ENCODE measurements at regions not wholly inside any gene's neighbourhood (a gene's known extent, or its start where the extent isn't known, plus 50 kb on each side); places are given as distances from the start of the nearest gene placed in this dataset.

DNA sequence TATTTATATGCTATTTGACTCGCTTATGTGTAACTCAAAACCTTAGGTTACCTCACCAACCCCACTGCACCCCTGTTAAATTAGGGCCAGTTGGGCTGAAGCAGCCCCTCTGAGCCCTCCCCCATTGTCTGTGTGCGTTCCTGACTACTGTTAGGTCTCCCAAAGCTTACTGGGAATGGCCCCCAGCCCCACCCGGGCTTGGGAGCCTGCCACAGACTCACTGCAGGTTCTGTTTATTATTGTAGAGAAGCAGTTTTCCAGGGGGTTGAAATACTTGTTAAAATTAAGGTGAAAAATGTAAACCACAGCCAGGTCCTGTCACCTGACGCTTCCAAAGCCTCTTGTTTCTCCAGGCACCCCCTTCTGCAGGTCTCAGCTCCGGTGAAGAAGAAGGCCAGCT lies 151.7 kb downstream of the FOXL1 start:
- no peak overlapping the region for H2AFZ ChIP-seq
- H3K79me2 ChIP-seq, result no peaks in the 10 kb centered on the region
- 65% methylated on average over 5 of the region's 5 CpGs for WGBS (ENCODE audit: low lambda C conversion rate, missing lambda C conversion rate)
- H3K27ac ChIP-seq, result no peak overlapping the region
- no peaks in the 10 kb centered on the region for H3K4me1 ChIP-seq (ENCODE audit: insufficient read depth)
- no peak overlapping the region for H3K4me3 ChIP-seq
- no peak for DNase-seq (ENCODE audit: low spot score)
- TF ChIP-seq EZH2phosphoT487 (IDR thresholded peaks at IDR 0.05; ENCODE audit: low read depth, severe bottlenecking, unreplicated experiment), result no peak
- no peaks in the 10 kb centered on the region for H3K9me3 ChIP-seq (ENCODE audit: low read depth)
- no peak overlapping the region for H3K4me2 ChIP-seq
- H4K20me1 ChIP-seq (ENCODE audit: insufficient read depth, poor library complexity, severe bottlenecking), result no peaks in the 10 kb centered on the region
- H3K27me3 ChIP-seq, result peaks cover 73% of the 10 kb centered on the region
- no peaks in the 10 kb centered on the region for H3K9me2 ChIP-seq (replicated peaks; ENCODE audit: insufficient read depth)
- no peaks in the 10 kb centered on the region for H3K36me3 ChIP-seq (replicated peaks; ENCODE audit: insufficient read depth, low read depth)

DNA sequence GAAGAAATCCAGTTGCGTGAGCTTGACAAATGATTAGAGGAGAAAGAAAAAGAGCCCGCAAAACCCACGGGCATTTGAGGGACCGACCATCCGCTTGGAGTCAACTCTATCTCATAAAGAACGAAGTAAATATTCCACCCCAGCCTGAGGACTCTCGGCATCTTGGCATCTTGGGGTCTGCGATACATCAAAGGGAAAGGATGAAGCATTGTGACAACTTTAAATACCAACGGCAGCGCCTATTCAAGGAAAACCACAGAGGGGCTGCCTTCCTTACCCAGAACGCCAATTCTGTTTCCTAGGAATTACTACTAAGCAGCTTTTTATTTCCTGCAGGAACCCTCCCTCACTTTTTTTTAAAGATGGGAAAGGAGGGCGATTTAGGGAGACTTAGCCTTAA lies 152.2 kb downstream of the FOXL1 start:
- no peak for DNase-seq (ENCODE audit: low spot score)
- Histone ChIP-seq H3K4me2 (no peak overlapping the region), H3K27ac (no peak overlapping the region), H3K27me3 (peaks cover 77% of the 10 kb centered on the region), H3K4me1 (ENCODE audit: insufficient read depth) (no peaks in the 10 kb centered on the region), H2AFZ (no peak overlapping the region), H3K79me2 (no peaks in the 10 kb centered on the region), H3K9me3 (ENCODE audit: low read depth) (no peaks in the 10 kb centered on the region), H3K36me3 (replicated peaks; ENCODE audit: insufficient read depth, low read depth) (no peaks in the 10 kb centered on the region), H4K20me1 (ENCODE audit: insufficient read depth, poor library complexity, severe bottlenecking) (no peaks in the 10 kb centered on the region), H3K9me2 (replicated peaks; ENCODE audit: insufficient read depth) (no peaks in the 10 kb centered on the region), H3K4me3 (no peak overlapping the region)
- TF ChIP-seq, protein P1, sequence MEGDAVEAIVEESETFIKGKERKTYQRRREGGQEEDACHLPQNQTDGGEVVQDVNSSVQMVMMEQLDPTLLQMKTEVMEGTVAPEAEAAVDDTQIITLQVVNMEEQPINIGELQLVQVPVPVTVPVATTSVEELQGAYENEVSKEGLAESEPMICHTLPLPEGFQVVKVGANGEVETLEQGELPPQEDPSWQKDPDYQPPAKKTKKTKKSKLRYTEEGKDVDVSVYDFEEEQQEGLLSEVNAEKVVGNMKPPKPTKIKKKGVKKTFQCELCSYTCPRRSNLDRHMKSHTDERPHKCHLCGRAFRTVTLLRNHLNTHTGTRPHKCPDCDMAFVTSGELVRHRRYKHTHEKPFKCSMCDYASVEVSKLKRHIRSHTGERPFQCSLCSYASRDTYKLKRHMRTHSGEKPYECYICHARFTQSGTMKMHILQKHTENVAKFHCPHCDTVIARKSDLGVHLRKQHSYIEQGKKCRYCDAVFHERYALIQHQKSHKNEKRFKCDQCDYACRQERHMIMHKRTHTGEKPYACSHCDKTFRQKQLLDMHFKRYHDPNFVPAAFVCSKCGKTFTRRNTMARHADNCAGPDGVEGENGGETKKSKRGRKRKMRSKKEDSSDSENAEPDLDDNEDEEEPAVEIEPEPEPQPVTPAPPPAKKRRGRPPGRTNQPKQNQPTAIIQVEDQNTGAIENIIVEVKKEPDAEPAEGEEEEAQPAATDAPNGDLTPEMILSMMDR (IDR thresholded peaks at IDR 0.05; ENCODE audit: poor library complexity), result no peak
- TF ChIP-seq EZH2 (IDR thresholded peaks at IDR 0.05; ENCODE audit: borderline replicate concordance) (no peak), EZH2phosphoT487 (IDR thresholded peaks at IDR 0.05; ENCODE audit: low read depth, severe bottlenecking, unreplicated experiment) (no peak)
- WGBS (ENCODE audit: low lambda C conversion rate, missing lambda C conversion rate), result 41% methylated on average over 12 of the region's 12 CpGs

DNA sequence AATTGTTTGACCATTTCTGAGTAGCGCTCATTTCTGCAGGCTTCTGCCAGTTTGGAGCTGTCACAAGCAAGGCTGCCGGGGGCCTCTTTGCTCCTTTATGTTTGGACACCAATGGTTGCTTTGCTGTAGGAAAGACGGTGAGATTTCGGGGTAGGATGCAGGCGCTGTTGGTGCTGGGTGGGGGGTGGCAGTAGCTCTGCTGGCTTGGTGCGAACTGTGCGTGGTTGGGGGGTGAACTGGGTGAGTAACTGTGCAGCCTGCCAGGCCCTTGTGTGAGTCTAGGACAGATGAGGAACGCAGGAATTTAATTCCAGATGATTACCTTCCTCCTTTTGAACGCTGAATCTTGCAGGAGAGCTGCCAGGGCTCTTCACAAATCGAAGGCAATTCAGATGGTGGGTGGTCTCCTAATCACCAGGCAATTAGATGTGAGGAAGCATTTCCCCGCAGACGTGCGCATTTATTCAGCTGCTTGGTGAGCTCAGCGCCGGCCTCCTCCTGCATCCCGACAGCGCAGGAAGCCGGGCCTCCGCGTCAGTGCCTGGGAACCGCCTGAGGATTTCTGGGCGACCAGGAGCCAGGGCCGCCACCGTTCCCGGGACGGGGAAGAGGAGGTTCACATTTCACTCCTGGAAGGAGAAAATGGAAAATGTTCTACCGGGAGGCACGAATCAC lies 154.4 kb downstream of the FOXL1 start:
- Histone ChIP-seq H3K4me1 (ENCODE audit: insufficient read depth) (no peaks in the 10 kb centered on the region), H3K4me3 (no peak overlapping the region), H3K27ac (no peak overlapping the region), H4K20me1 (ENCODE audit: insufficient read depth, poor library complexity, severe bottlenecking) (no peaks in the 10 kb centered on the region), H3K36me3 (replicated peaks; ENCODE audit: insufficient read depth, low read depth) (no peaks in the 10 kb centered on the region), H3K79me2 (no peaks in the 10 kb centered on the region), H3K9me3 (ENCODE audit: low read depth) (no peaks in the 10 kb centered on the region), H3K9me2 (replicated peaks; ENCODE audit: insufficient read depth) (no peaks in the 10 kb centered on the region), H3K4me2 (peak overlapping the region; percentile 33), H2AFZ (no peak overlapping the region), H3K27me3 (peaks cover 61% of the 10 kb centered on the region)
- DNase-seq (ENCODE audit: low spot score), result no peak
- WGBS (ENCODE audit: low lambda C conversion rate, missing lambda C conversion rate), result 24% methylated on average over 27 of the region's 28 CpGs
- TF ChIP-seq EZH2 (IDR thresholded peaks at IDR 0.05; ENCODE audit: borderline replicate concordance), result no peak
- TF ChIP-seq, protein P1 (IDR thresholded peaks at IDR 0.05; ENCODE audit: poor library complexity), result no peak
- no peak for TF ChIP-seq EZH2phosphoT487 (IDR thresholded peaks at IDR 0.05; ENCODE audit: low read depth, severe bottlenecking, unreplicated experiment)

DNA sequence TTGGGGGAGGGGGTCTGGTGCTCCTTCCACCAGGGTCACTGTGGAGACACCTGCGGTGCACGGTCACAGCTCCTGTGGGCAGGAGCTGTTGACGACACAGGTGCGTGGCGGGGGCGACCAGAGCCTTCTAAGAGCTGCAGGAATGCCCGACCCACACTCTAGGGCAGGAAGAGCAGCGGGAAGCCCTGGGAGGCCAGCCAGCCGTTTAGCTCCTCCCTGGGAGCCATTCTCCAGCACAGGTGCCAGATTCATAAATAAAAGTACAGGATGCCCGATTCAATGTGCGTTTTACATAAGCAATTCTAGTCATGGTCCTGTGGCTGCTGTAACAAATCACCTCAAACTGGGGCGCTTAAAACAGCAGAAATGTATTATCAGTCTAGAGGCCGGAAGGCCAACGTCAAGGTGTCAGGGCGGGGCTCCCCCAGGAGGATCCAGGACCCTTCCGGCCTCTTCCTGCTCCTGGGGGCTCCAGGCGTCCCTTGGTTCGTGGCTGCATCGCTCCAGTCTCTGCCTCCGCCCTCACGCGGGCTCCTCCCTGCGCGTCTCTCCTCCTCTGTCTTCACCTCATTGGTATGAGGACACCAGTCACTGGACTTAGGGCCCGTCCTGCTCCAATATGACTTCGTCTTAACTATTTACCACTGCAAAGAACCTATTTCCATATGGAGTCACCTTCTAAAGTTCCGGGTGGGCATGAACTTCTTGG lies 155.4 kb downstream of the FOXL1 start:
- Histone ChIP-seq H3K9me3 (ENCODE audit: low read depth) (no peaks in the 10 kb centered on the region), H3K79me2 (no peaks in the 10 kb centered on the region), H3K4me3 (no peak overlapping the region), H3K4me1 (ENCODE audit: insufficient read depth) (no peaks in the 10 kb centered on the region), H3K9me2 (replicated peaks; ENCODE audit: insufficient read depth) (no peaks in the 10 kb centered on the region), H2AFZ (no peak overlapping the region), H4K20me1 (ENCODE audit: insufficient read depth, poor library complexity, severe bottlenecking) (no peaks in the 10 kb centered on the region), H3K36me3 (replicated peaks; ENCODE audit: insufficient read depth, low read depth) (no peaks in the 10 kb centered on the region), H3K27me3 (peaks cover 59% of the 10 kb centered on the region), H3K4me2 (no peak overlapping the region), H3K27ac (no peak overlapping the region)
- no peak for TF ChIP-seq EZH2 (IDR thresholded peaks at IDR 0.05; ENCODE audit: borderline replicate concordance)
- TF ChIP-seq, protein P1 (IDR thresholded peaks at IDR 0.05; ENCODE audit: poor library complexity), result no peak
- no peak for TF ChIP-seq EZH2phosphoT487 (IDR thresholded peaks at IDR 0.05; ENCODE audit: low read depth, severe bottlenecking, unreplicated experiment)
- DNase-seq (ENCODE audit: low spot score), result no peak
- WGBS (ENCODE audit: low lambda C conversion rate, missing lambda C conversion rate), result 39% methylated on average over 27 of the region's 27 CpGs

All from hepatocyte (in vitro differentiated cells).